ENCODE measurements at regions not wholly inside any gene's neighbourhood (a gene's known extent, or its start where the extent isn't known, plus 50 kb on each side); places are given as distances from the start of the nearest gene placed in this dataset.

DNA sequence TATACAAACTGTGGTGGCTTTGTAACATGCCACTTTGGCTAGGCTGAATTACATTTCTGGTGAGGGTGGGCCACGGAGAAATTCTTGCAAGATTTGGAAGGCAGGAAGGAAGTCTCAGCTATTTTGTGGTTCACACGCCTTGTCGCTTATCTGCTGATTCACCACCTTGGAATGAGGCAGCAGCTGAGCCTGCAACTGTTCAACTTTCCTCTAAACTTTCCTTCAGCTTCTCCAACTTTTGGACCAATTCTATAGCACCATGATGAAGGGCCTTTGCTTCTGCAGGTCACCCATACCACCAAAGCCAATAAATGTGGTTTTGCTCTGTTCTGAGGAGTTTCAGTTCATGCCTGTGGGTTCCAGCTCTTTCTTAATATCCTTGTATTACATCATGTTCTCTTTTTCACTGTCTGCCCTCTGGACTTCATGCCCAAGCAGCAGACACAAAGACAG lies 337.6 kb upstream of the SNX7 start:
- Histone ChIP-seq H3K27ac (ENCODE audit: low read length, poor library complexity, severe bottlenecking) (peak overlapping the region; percentile 99), H3K9me3 (ENCODE audit: control insufficient read depth, low read length) (no peaks in the 10 kb centered on the region), H3K23ac (ENCODE audit: low read length in 2 of 2) (no peak overlapping the region), H3K4ac (ENCODE audit: low read depth in 1 of 2, low read length in 2 of 2) (peak overlapping the region; percentile 30 to 58), H4K8ac (ENCODE audit: low read length) (peak overlapping the region; percentile 24), H3K36me3 (ENCODE audit: control insufficient read depth in 1 of 2, insufficient read depth in 2 of 2, low read depth in 1 of 2, low read length in 2 of 2) (no peaks in the 10 kb centered on the region), H2AFZ (ENCODE audit: low read depth, low read length) (no peak overlapping the region), H2BK5ac (ENCODE audit: low read depth, low read length, poor library complexity, severe bottlenecking) (peak overlapping the region; percentile 96), H4K91ac (ENCODE audit: low read length) (no peak overlapping the region), H2BK12ac (ENCODE audit: low read length in 2 of 2) (no peak overlapping the region), H2BK15ac (ENCODE audit: low read depth, poor library complexity, severe bottlenecking) (no peak overlapping the region), H3K4me1 (ENCODE audit: control insufficient read depth, insufficient read depth, low read depth, low read length) (peaks cover 4% of the 10 kb centered on the region), H3K14ac (ENCODE audit: low read length in 2 of 2) (no peak overlapping the region), H3K79me1 (replicated peaks; ENCODE audit: low read length, poor library complexity, severe bottlenecking) (no peaks in the 10 kb centered on the region), H3K18ac (ENCODE audit: low read depth in 1 of 2, low read length in 2 of 2) (peak overlapping the region in 1 of 2 experiments; percentile 34), H3K4me2 (ENCODE audit: low read length, poor library complexity, severe bottlenecking) (peak overlapping the region; percentile 37), H3K27me3 (ENCODE audit: control insufficient read depth in 1 of 2, insufficient read depth in 1 of 2, low read length in 2 of 2) (no peaks in the 10 kb centered on the region), H3K4me3 (ENCODE audit: insufficient read depth in 1 of 2, low read depth in 1 of 2, low read length in 2 of 2) (peak overlapping the region in 1 of 2 experiments; percentile 1), H3K9ac (ENCODE audit: low read length) (peak overlapping the region; percentile 48), H2AK5ac (ENCODE audit: low read length, severe bottlenecking) (peak overlapping the region; percentile 95), H2BK120ac (ENCODE audit: low read depth, low read length) (peak overlapping the region; percentile 67)
- DNase-seq: peak; percentile 93
- 0% methylated on average over 3 of the region's 3 CpGs for whole genome bisulfite sequencing

DNA sequence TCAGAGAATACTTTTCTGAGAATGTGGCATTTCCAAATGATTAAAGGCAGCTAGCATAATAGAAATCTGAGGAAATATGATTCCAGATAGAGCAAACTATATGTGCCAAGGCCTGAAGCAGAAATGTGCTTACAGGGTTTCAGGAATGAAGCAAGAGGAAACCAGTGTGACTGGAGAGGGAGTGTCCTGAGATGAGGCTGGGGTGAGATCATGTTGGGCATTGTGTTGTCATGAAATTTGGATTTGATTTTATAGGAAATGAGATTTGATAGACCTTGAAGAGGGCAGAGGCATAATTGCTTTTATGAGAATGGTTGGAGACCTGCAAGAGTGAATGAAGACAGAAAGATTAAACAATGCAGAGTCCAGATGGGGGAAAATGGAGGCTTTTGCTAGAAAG lies 338.1 kb upstream of the SNX7 start:
- H3K4me1 ChIP-seq (ENCODE audit: control insufficient read depth, insufficient read depth, low read depth, low read length): peaks cover 4% of the 10 kb centered on the region
- no peak overlapping the region for H2AFZ ChIP-seq (ENCODE audit: low read depth, low read length)
- H3K18ac ChIP-seq (ENCODE audit: low read depth in 1 of 2, low read length in 2 of 2): peak overlapping the region; percentile 14 to 66
- no peak overlapping the region for H4K91ac ChIP-seq (ENCODE audit: low read length)
- H3K27ac ChIP-seq (ENCODE audit: low read length, poor library complexity, severe bottlenecking): peak overlapping the region; percentile 99
- no peaks in the 10 kb centered on the region for H3K36me3 ChIP-seq (ENCODE audit: control insufficient read depth in 1 of 2, insufficient read depth in 2 of 2, low read depth in 1 of 2, low read length in 2 of 2)
- H3K23ac ChIP-seq (ENCODE audit: low read length in 2 of 2): no peak overlapping the region
- no peak overlapping the region for H4K8ac ChIP-seq (ENCODE audit: low read length)
- H3K14ac ChIP-seq (ENCODE audit: low read length in 2 of 2): no peak overlapping the region
- no peaks in the 10 kb centered on the region for H3K27me3 ChIP-seq (ENCODE audit: control insufficient read depth in 1 of 2, insufficient read depth in 1 of 2, low read length in 2 of 2)
- no peaks in the 10 kb centered on the region for H3K79me1 ChIP-seq (replicated peaks; ENCODE audit: low read length, poor library complexity, severe bottlenecking)
- peak overlapping the region; percentile 48 for H3K9ac ChIP-seq (ENCODE audit: low read length)
- peak; percentile 68 for DNase-seq
- peak overlapping the region in 1 of 2 experiments; percentile 1 for H3K4me3 ChIP-seq (ENCODE audit: insufficient read depth in 1 of 2, low read depth in 1 of 2, low read length in 2 of 2)
- peak overlapping the region; percentile 39 for H2BK120ac ChIP-seq (ENCODE audit: low read depth, low read length)
- H3K4me2 ChIP-seq (ENCODE audit: low read length, poor library complexity, severe bottlenecking): peak overlapping the region; percentile 16
- H2AK5ac ChIP-seq (ENCODE audit: low read length, severe bottlenecking): peak overlapping the region; percentile 81
- H2BK5ac ChIP-seq (ENCODE audit: low read depth, low read length, poor library complexity, severe bottlenecking): peak overlapping the region; percentile 96
- H3K9me3 ChIP-seq (ENCODE audit: control insufficient read depth, low read length): no peaks in the 10 kb centered on the region
- H3K4ac ChIP-seq (ENCODE audit: low read depth in 1 of 2, low read length in 2 of 2): no peak overlapping the region
- H2BK12ac ChIP-seq (ENCODE audit: low read length in 2 of 2): peak overlapping the region in 1 of 2 experiments; percentile 72
- H2BK15ac ChIP-seq (ENCODE audit: low read depth, poor library complexity, severe bottlenecking): no peak overlapping the region

DNA sequence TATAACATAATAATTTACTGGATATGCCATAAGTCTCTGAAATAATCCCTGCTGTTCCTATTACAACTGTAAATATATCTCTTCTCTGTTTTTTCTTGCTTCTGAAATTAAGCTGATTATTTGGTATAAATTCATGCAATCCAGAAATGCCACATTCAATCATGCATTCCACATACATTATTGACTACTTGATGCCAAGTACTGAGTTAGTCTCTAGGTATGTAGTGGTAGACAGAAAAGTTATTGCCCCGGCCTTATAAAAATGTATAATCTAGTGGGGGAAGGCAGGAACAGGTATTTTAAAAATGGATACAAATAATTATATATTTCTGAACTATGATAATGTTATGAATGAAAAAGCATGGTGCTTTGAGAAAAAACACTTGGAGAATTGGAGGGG lies 338.6 kb upstream of the SNX7 start:
- Histone ChIP-seq H2BK15ac (ENCODE audit: low read depth, poor library complexity, severe bottlenecking) (no peak overlapping the region), H3K4me2 (ENCODE audit: low read length, poor library complexity, severe bottlenecking) (no peak overlapping the region), H2BK120ac (ENCODE audit: low read depth, low read length) (no peak overlapping the region), H3K4me1 (ENCODE audit: control insufficient read depth, insufficient read depth, low read depth, low read length) (peaks cover 4% of the 10 kb centered on the region), H2AK5ac (ENCODE audit: low read length, severe bottlenecking) (no peak overlapping the region), H2AFZ (ENCODE audit: low read depth, low read length) (no peak overlapping the region), H3K14ac (ENCODE audit: low read length in 2 of 2) (no peak overlapping the region), H3K79me1 (replicated peaks; ENCODE audit: low read length, poor library complexity, severe bottlenecking) (no peaks in the 10 kb centered on the region), H3K36me3 (ENCODE audit: control insufficient read depth in 1 of 2, insufficient read depth in 2 of 2, low read depth in 1 of 2, low read length in 2 of 2) (no peaks in the 10 kb centered on the region), H3K18ac (ENCODE audit: low read depth in 1 of 2, low read length in 2 of 2) (no peak overlapping the region), H2BK12ac (ENCODE audit: low read length in 2 of 2) (no peak overlapping the region), H3K23ac (ENCODE audit: low read length in 2 of 2) (no peak overlapping the region), H3K4me3 (ENCODE audit: insufficient read depth in 1 of 2, low read depth in 1 of 2, low read length in 2 of 2) (no peak overlapping the region), H3K27ac (ENCODE audit: low read length, poor library complexity, severe bottlenecking) (peak overlapping the region; percentile 99), H4K91ac (ENCODE audit: low read length) (no peak overlapping the region), H4K8ac (ENCODE audit: low read length) (no peak overlapping the region), H3K27me3 (ENCODE audit: control insufficient read depth in 1 of 2, insufficient read depth in 1 of 2, low read length in 2 of 2) (no peaks in the 10 kb centered on the region), H3K4ac (ENCODE audit: low read depth in 1 of 2, low read length in 2 of 2) (no peak overlapping the region), H2BK5ac (ENCODE audit: low read depth, low read length, poor library complexity, severe bottlenecking) (no peak overlapping the region), H3K9me3 (ENCODE audit: control insufficient read depth, low read length) (no peaks in the 10 kb centered on the region), H3K9ac (ENCODE audit: low read length) (peak overlapping the region; percentile 48)
- 0% methylated on average over 1 of the region's 1 CpG for WGBS
- no peak for DNase-seq

DNA sequence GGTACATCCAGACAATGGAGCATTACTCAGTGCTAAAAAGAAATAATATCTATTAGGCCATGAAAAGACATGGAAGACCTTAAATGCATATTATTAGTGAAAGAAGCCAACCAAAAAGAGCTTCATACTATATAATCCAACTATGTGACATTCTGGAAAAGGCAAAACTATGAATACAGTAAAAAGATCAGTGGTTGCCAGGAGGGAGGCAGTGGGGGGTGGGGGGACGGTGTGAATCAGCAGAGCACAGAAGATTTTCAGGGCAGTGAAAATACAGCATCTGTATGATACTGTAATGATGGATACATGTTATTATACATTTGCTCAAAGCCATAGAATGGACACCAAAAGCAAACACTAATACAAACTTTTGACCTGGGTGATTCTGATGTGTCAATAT lies 339.4 kb upstream of the SNX7 start:
- Histone ChIP-seq H2BK15ac (ENCODE audit: low read depth, poor library complexity, severe bottlenecking) (no peak overlapping the region), H3K23ac (ENCODE audit: low read length in 2 of 2) (no peak overlapping the region), H3K4me2 (ENCODE audit: low read length, poor library complexity, severe bottlenecking) (no peak overlapping the region), H3K27me3 (ENCODE audit: control insufficient read depth in 1 of 2, insufficient read depth in 1 of 2, low read length in 2 of 2) (no peaks in the 10 kb centered on the region), H4K8ac (ENCODE audit: low read length) (no peak overlapping the region), H3K9ac (ENCODE audit: low read length) (no peak overlapping the region), H2BK120ac (ENCODE audit: low read depth, low read length) (peak overlapping the region; percentile 92), H3K4me3 (ENCODE audit: insufficient read depth in 1 of 2, low read depth in 1 of 2, low read length in 2 of 2) (no peak overlapping the region), H2BK12ac (ENCODE audit: low read length in 2 of 2) (peak overlapping the region in 1 of 2 experiments; percentile 77), H2BK5ac (ENCODE audit: low read depth, low read length, poor library complexity, severe bottlenecking) (no peak overlapping the region), H3K18ac (ENCODE audit: low read depth in 1 of 2, low read length in 2 of 2) (peak overlapping the region; percentile 21), H2AK5ac (ENCODE audit: low read length, severe bottlenecking) (no peak overlapping the region), H3K4me1 (ENCODE audit: control insufficient read depth, insufficient read depth, low read depth, low read length) (peaks cover 3% of the 10 kb centered on the region), H4K91ac (ENCODE audit: low read length) (no peak overlapping the region), H3K14ac (ENCODE audit: low read length in 2 of 2) (no peak overlapping the region), H3K79me1 (replicated peaks; ENCODE audit: low read length, poor library complexity, severe bottlenecking) (no peaks in the 10 kb centered on the region), H2AFZ (ENCODE audit: low read depth, low read length) (no peak overlapping the region), H3K9me3 (ENCODE audit: control insufficient read depth, low read length) (no peaks in the 10 kb centered on the region), H3K27ac (ENCODE audit: low read length, poor library complexity, severe bottlenecking) (no peak overlapping the region), H3K4ac (ENCODE audit: low read depth in 1 of 2, low read length in 2 of 2) (no peak overlapping the region), H3K36me3 (ENCODE audit: control insufficient read depth in 1 of 2, insufficient read depth in 2 of 2, low read depth in 1 of 2, low read length in 2 of 2) (no peaks in the 10 kb centered on the region)
- no peak for DNase-seq
- no CpG with 5 or more reads among the region's 1 CpG for WGBS

Measured in mesenchymal stem cell (in vitro differentiated cells and primary cell).